Activated CD8-positive, alpha-beta memory T cell treated with anti-CD3 and anti-CD28 coated beads, Interleukin-2, amount 50 U/mL, for 4 hours (primary cell): ENCODE measurements at regions not wholly inside any gene's neighbourhood (a gene's known extent, or its start where the extent isn't known, plus 50 kb on each side); places are given as distances from the start of the nearest gene placed in this dataset.
"Not testable (repeated sequence)": the region's sequence is repeated elsewhere in the genome, so short reads cannot be mapped to it uniquely, and the experiment has no call there.

ENCODE experiments used
- DNase-seq: peaks from one replicate; pipeline ENCODE4 v3.0.0-alpha.2; 2020

DNA sequence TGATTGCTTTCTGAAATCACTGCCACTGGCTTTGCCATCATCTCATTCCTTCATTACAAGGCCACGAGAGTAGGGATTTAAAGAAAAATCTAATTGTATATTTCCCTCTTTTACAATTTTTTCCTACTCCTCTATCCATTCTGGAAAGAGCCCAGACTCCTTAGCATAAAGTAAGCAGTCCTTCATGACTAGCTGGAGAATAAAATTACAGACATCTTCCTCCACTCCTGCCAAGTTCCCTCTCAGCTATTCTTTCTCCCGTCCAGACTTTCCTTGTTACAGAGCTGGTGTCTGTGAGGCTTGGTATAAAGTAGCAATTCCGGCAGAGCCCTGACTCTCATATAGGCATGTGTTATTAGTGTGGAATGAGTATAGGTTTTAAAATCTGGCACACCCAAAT is 806.8 kb downstream of the PLCL1 start:
- no peak for DNase-seq

DNA sequence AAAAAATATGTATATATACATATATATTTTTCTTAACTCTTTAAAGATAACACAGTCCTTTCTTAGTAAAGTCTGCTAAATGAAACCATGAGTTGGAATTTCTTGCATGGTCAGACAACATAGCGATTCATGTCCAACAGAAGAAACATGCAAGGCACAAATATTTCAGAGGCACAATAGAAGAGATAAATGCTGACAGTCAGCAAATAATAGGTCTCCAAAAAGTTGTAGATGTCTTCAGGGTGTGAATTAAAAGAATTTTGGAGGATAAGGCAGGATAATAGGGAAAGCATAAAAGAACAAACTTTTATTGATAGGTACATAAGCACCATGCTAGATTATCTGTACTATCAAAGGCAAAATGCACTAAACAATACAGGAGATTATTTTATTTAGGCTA is 800.2 kb downstream of the PLCL1 start:
- no peak for DNase-seq

DNA sequence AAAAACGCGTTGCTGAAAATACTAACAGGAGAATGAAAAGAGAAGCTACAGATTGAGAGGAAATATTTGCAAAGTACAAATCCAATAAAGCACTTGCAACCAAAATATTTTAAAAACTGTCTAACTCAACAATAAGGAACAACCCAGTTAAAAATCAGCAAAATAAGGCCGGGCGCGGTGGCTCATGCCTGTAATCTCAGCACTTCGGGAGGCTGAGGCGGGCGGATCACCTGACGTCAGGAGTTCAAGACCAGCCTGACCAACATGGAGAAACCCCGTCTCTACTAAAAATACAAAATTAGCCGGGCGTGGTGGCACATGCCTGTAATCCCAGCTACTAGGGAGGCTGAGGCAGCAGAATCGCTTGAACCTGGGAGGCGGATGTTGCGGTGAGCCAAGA is 798.6 kb downstream of the PLCL1 start:
- not testable (repeated sequence) for DNase-seq

DNA sequence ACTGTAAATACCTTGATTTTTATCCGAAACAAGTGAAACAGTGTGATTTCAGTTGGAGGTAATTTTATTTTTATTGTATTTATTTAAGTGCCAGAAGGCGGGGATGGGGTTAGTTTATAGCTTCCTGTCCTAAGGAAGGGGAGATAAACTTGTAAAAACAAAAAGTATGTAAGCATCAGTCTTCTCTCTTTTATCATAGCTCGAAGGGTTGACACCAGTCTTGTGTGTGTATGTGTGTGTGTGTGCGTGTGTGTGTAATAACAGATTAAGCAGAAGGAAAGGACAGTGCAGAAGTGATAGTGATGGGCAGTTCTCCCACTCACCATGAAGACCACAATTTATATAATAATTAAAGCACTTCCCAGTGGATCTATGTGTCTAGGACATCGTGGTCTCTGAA is 793.3 kb downstream of the PLCL1 start:
- no peak for DNase-seq

DNA sequence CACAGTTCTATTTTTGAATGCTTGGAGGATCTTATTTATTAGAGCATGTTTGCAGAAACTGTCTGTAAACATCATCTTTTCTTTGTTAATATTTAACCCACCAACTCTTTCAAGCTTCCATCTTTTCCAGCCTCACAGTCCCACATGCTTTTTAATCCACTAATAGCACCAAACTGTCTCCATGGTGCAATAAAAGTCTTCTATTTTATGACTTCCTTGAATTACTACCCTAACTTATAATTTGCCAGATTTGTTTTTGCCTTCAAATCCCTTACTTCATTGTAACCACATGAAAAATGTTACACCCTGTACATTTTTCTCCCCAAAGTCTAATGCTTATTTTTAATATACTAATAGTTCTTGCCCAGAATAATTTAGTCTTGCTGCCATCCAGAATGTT is 792.6 kb downstream of the PLCL1 start:
- DNase-seq: no peak

DNA sequence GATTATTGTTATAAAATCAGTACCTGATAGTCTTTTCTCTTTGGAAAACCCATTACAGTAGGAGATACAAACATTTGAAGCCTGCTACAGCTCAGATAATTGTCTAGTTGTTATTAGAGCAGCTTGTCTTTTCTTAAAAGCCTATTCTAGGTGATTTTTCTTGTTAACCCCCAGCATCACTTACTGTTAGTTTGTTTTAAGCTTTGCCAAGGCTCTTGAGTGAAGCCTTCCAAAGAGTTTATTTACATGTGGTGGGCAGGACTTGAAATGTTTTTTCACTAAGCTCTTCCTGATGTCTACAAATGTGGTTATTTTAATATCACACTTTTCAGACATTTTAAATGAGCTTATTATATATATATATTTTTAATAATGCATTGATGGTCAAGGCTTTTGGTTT is 791.3 kb downstream of the PLCL1 start:
- no peak for DNase-seq

DNA sequence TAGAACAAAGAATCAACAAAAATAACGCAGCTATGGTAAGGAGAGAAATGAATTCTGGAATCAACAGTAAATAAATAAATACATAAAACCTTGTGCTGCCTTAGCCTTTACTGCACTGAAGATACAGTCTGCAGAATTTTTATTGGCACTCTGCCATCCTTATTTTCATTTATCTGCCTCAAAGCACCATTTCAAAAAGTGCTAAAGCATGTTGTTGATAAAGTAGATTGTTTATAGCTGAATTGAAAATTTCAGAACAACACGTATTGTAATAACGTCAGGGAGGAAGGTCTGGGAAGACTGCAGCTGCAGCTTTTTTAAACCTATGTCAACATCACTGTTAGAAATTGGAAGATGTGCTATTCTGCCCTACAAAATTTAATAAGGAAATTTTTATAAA is 787.2 kb downstream of the PLCL1 start:
- no peak for DNase-seq

DNA sequence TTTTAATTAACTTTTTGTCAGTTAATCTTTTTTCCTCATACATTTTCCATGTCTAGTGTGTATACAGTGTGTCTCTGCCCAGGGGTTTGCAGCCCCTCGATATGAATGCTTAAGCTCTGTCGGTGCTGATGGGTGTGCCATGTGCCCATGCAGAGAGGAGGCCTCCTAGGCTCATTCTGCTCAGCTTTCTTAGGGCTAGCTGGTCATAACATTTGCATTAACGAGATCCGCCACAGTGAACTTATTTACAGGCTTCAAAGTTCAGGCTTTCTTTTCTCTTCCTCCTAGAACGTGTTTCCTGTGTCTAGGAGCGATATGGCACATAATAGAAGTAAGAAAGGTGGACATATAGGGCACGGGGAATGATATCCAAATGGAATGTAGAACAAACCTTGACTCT is 783.3 kb downstream of the PLCL1 start:
- DNase-seq: no peak

DNA sequence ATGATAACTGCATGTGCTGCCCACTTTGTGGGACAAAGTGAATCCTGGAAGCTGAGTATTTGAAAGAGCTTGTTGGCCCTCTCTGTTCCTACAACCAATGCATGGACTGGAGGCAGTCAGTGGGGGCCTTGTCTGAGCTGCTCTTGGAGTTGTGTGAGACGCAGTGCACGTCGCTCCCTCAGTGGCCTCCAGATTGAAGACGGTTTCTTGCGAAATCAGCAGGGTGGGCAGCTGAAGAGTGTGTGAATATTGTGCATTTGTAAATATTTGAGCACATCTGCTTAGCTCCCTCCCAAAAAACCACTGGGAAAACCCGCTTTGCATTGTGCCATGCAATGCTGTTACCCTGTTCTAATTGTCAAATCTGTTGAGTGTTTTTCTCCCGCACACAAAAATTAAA is 782.8 kb downstream of the PLCL1 start:
- DNase-seq: no peak

DNA sequence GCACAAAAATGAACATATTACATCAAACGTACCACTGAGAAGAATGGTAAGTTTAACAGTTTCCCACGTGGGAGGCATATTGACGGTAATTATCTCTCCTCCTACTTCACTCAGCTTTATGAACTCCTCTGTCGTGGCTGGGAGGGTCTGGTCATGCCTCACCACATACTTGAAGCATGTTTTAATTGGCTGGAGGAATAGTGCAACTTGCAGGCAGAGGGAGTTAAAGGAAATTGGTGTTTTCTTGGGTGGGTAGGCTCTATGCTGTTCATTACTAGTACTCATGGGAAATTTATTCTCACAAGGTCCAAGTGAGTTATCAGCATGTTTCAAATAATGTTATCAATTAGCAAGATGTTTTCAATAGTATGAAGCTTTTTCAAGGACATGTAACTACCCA is 767.0 kb downstream of the PLCL1 start:
- DNase-seq: no peak

DNA sequence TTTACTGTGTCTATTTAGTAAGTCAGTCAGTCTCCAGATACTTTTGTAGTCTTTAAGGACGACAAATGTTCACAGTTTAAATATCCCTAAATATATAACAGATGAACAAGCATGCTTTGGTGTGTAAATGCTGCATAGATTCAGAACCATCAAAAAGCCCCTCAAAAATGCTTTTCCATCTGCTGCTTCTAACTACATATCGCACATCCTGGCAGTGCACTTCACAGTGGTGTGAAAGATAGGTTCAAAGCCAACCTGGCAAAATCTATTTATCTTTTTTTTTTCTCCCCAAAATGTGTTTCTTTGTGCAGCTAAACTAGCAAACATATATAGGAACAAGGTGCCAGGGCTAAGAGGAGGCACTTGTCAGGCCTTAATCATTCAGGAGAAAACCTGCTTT is 753.8 kb downstream of the PLCL1 start:
- no peak for DNase-seq

DNA sequence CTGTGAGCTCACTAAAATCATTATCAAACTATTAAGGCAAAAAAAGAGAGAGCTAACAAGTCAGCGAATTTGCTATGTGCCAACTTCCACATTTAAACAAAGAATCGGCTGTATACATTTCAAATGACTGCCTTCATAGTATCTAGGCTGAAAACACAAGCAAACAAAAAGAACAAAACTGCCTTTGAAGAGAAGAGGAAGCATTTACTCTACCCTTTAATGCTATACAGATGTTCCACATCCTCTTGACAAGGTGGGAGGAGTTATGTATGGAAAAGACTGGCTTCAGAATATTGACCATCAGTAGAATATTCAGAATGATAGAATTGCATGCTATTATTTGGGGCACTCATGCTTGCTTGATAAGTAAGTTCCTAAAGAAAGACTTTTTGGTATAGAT is 741.7 kb downstream of the PLCL1 start:
- no peak for DNase-seq

DNA sequence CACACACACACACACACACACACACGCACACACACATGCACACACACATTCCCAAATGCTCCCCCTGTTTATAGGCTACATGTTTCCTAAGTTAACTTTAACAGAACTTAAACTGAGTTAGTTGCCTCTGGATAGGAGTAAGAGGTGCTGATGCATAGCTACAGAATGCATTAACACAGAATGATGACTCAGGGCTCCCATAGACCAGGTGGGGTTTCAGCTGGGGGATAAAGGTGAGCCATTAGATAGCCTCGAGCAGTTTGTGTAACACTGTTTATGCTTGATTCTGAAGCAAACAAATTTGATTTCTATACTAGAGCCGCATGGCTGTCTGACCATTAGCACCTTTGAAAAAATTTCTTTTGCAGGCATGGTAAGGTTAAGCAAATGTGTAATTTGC is 741.0 kb downstream of the PLCL1 start:
- DNase-seq: no peak

DNA sequence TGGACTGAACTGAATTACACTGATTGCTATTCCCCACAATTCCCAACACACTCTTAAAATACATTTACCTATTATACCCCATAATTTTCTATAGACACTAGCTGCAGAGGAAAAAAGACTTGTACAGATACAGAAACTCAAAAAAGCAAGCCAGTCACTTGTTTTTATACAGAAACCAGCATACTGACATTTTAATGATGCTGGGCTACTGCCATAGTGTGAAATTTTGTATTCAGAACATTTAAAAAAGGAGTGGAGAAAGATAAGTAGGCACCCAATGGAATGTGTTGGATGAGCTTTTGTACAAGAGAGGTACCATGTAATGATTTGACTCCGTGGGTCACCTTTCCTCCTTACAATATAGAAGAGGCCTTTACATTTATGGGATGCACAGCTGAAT is 740.1 kb downstream of the PLCL1 start:
- no peak for DNase-seq

DNA sequence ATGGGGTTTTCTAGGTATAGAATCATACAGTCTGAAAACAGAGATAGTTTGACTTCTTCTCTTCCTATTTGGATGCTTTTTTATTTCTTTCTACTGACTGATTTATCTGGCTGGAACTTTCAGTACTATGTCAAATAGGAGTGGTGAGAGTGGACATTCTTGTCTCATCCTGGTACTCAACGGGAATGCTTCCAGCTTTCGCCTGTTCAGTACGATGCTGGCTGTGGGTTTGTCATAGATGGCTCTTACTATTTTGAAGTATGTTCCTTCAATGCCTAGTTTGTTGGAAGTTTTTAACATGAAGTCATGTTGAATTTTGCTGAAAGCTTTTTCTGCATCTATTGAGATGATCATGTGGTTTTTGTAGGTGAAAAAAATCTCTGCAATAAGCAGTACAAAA is 730.4 kb downstream of the PLCL1 start:
- no peak for DNase-seq

DNA sequence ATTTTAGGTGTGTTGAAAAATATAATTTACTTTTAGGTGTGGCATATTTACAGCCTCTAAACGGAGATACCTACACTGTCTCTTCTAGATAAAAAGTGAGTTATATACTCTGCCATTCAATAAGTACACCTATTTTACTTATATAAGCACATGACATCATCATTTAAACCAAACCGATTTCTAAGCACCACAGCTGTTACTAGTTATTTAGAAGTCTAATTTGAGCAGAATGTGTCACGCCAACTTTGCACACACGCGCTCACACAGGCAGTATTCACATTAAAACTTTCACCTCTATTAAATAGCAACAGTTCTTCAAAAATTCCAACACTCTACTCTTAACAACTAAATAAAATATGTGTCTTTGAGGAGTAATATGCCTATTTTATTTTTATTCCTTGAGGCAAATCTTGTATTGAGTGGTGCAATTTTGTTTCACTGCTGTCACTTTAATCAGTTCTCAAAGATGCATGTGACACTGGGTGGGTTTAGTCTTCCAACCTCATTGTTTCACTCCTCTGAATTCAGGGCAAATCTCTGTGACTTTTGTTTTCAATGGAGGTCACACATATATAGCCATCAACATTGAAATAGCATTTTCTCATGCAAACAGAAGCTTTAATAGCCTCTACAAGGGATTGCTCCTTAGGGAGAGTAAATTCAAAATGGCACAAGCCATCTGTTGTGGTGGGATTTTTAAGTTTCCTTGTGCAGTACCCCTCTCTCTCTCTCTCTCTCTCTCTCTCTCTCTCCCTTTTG is 721.0 kb downstream of the PLCL1 start:
- DNase-seq: no peak

DNA sequence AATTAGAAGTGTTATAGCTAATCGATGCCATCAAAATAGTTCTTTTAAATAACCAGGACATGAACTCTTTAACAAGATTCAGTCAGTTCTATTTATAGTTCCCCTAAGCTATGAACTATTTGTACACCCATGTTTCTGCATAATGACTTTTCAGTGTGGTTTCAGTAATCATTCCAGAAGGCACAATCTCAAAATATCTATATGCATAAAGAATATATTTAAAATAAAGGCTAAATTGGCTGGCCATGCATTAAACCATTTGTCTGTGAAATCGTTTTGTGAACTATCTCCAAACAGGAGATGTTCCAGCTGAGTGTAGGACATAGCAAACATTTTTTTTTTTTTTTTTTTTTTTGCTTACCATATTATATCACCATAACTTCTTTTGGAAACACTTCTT is 719.3 kb downstream of the PLCL1 start:
- DNase-seq: no peak

DNA sequence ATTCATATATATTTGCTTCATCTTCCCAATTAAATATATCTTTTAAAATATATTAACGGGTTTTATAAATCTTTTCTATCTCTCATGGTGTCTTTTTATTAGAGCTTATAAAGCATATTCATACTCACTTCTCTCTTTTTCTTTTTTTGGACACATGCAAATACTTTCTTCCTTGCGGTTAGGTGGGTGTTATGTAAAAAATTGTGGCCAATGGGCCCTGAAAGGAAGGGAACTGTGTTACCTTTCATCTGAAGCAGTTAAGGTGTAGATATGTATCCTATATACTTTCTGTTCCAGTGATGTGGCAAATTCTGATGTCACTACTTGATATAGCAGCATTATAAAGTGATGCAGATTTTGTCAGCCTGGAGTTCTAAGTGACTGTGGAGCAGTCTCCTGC is 714.5 kb downstream of the PLCL1 start:
- DNase-seq: no peak

DNA sequence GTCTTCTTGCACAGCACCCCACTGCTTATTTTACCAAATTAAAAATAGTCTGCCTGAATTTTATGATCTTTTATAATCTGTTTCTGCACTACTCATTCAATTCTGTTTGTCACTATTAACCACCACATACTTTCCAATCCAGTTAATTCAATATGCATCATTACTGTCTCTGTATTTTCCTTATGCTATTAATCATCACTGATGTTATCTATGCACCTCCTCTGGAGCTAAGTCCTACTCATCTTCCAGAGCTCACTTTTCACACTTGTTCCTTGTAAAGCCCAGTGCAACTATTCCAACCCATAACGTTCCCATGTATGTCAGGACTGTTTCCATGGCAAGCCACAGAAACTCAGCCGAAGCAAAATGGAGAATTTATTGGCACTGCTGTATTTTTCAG is 713.6 kb downstream of the PLCL1 start:
- no peak for DNase-seq

DNA sequence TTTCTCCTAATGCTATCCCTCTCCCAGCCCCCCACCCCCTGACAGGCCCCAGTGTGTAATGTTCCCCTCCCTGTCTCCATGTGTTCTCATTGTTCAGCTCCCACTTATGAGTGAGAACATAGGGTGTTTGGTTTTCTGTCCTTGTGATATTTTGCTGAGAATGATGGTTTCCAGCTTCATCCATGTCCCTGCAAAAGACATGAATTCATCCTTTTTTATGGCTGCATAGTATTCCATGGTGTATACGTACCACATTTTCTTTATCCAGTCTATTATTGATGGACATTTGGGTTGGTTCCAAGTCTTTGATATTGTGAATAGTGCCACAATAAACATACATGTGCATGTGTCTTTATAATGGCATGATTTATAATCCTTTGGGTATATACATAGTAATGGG is 704.2 kb downstream of the PLCL1 start:
- not testable (repeated sequence) for DNase-seq

DNA sequence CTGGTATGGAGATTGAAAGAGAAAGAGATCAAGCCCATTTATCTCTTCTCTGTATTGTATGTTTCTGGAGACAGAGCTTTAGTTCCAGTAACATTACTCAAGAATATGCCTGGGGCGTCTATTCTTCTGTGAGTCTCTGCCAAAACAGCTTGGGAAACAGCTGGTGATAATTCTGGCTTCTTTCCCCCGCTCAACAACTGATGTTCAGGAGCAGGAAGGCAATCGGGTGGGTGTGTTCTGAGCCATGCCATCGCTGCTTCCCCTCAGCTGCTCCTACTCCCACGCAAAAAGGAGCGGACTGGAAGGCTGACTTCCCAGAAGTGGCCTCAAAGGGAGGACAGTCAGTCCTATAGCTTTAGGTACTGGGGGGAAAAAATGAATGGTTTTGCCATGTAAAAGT is 695.1 kb downstream of the PLCL1 start:
- DNase-seq: no peak

DNA sequence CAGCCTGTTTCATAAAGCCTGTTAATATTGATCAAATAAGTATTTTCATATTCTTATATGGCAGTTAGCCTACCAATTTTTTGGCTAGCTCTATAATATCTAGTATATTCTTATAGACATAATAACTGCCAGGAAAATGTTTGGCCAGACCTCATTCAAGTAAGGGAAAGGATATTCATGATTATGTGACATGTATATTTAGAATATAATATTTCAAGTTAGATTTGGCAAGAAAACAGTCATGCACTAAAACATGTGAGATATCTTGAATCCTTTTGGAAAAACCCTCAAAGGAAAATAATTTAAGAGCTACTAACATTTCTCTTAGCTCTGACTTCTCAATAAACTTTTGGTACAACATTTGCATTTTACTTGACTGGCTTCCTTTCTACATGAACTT is 694.1 kb downstream of the PLCL1 start:
- no peak for DNase-seq

DNA sequence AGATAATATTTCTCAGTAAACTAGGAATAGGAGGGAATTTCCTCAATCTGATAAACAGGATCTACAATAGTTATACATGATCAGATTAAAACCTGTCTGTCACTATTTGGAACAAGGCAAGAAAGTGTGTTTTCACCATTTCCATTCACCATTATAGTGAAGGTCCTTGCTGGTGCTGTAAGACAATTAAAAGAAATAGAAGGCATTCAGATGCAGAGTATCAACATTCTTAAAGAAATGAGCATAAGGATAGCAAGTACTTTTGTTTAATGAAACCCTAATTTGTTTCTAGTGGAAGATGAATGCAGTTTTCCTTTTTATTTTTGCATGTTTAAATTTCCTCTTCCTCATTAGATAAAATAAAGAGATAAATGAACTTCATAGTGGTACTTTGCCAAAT is 693.7 kb downstream of the PLCL1 start:
- DNase-seq: no peak

DNA sequence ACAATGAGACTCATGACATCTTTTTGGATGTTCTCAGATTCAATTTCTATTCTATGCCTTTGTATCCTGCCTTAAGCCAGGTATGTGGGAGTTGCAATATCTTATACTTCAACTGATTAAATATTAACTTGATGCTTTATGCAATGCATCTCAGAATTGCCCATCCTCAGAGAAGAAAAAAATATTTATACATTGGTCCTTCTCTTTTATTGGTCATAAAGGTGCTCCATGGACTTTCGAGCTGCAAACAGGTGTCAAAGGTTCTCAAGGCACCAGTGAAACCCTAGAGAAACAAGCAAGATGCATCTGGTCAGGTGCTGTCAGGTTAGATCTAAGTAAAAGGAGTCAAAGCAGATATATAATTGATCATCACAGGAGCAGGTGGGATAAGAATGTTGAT is 690.5 kb downstream of the PLCL1 start:
- DNase-seq: no peak

DNA sequence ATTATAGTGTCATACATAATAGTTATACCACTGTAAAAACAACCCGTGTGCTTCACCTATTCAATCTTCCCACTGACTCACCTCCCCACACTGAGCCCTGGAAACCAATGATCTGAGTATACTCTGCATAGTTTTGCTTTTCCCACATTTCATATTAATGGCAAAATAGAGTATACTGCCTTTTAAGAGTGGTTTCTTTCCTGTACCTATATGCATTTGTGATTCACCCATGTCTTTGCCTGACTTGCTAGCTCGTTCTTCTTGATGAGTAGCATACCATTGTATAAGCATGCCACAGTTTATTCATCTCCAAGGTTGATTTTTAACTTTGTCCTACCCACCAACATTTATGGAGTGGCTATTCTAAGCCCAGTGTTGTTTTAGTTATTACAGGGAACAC is 686.4 kb downstream of the PLCL1 start:
- no peak for DNase-seq

DNA sequence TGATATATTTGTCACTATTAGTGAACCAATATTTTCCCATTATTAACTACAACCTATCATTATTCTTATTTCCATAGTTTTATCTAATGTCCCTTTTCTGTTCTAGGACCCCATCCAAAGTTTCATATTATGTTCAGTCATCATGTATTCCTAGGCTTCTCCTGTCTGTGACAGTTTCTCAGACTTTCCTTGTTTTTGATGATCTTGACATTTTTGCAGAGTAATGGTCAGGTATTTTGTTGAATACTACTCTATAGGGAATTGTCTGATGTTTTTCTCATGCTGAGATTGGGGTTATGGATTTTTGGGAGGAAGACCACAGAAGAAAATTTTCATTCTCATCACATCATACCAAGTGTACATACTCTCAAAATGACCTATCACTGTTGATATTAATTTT is 684.6 kb downstream of the PLCL1 start:
- DNase-seq: no peak
